HG03060 (cell line): ENCODE measurements at regions not wholly inside any gene's neighbourhood (a gene's known extent, or its start where the extent isn't known, plus 50 kb on each side); places are given as distances from the start of the nearest gene placed in this dataset.

Experiments used
- ATAC-seq: cut with Tn5 transposase; IDR thresholded peaks from one replicate; pipeline ENCODE4 v1.9.1; 2021; ENCODE audit warnings: low read depth, moderate number of reproducible peaks; ENCODE audit not compliant: unreplicated experiment

- ATAC-seq = no peak
These were observed 648.3 kb upstream of the CFAP20DC start for GRCh38 chr3:59698091-59698490.

- no peak for ATAC-seq
These were observed 647.0 kb upstream of the CFAP20DC start for GRCh38 chr3:59696783-59697182.

- no peak for ATAC-seq
These were observed 646.0 kb upstream of the CFAP20DC start for GRCh38 chr3:59695860-59696259.

GRCh38 chr3:59692117-59692516 is 642.3 kb upstream of the CFAP20DC start:
- ATAC-seq = no peak

GRCh38 chr3:59690886-59691285 is 641.1 kb upstream of the CFAP20DC start:
- no peak for ATAC-seq

GRCh38 chr3:59688636-59689035 is 638.8 kb upstream of the CFAP20DC start:
- no peak for ATAC-seq

GRCh38 chr3:59685432-59685831 is 635.6 kb upstream of the CFAP20DC start:
- ATAC-seq = no peak

- no peak for ATAC-seq
These were observed 634.9 kb upstream of the CFAP20DC start for GRCh38 chr3:59684766-59685165.

GRCh38 chr3:59680919-59681318 is 631.1 kb upstream of the CFAP20DC start:
- no peak for ATAC-seq

GRCh38 chr3:59677747-59678702 is 628.2 kb upstream of the CFAP20DC start:
- ATAC-seq = no peak

- no peak for ATAC-seq
These were observed 625.7 kb upstream of the CFAP20DC start for GRCh38 chr3:59675495-59675894.

GRCh38 chr3:59663076-59663850 is 613.4 kb upstream of the CFAP20DC start:
- ATAC-seq = no peak

GRCh38 chr3:59660852-59661625 is 611.2 kb upstream of the CFAP20DC start:
- no peak for ATAC-seq

GRCh38 chr3:59660376-59660775 is 610.6 kb upstream of the CFAP20DC start:
- no peak for ATAC-seq

GRCh38 chr3:59659755-59660154 is 609.9 kb upstream of the CFAP20DC start:
- ATAC-seq = no peak

- ATAC-seq = no peak
These were observed 609.0 kb upstream of the CFAP20DC start for GRCh38 chr3:59658866-59659265.

GRCh38 chr3:59658274-59658673 is 608.4 kb upstream of the CFAP20DC start:
- ATAC-seq = no peak

GRCh38 chr3:59655418-59656015 is 605.7 kb upstream of the CFAP20DC start:
- no peak for ATAC-seq

- no peak for ATAC-seq
These were observed 604.9 kb upstream of the CFAP20DC start for GRCh38 chr3:59654480-59655417.
